ENCODE measurements at regions not wholly inside any gene's neighbourhood (a gene's known extent, or its start where the extent isn't known, plus 50 kb on each side); places are given as distances from the start of the nearest gene placed in this dataset.

DNA sequence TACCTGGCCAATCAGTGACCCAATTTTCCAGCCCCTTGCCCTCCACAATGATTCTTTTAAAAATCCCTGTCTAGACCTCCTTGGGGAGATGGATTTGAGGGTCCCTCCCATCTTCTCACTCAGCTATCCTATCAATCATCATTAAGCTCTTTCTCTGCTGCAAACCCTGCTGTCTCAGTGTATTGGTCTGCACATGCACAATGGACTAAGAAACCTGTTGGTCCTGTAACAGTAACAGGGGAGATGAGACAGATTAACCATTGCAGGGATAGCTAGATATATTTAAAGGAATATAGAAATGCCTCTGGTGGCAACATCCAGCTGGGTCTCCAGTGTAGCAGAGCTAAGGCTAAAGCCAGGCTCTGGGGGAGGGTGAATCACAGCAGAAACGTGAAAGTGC lies 74.6 kb upstream of the CHRNA7 start:
- Histone ChIP-seq H3K9me3 (ENCODE audit: control insufficient read depth, low read length) (peaks cover 7% of the 10 kb centered on the region), H3K4me1 (ENCODE audit: control insufficient read depth, insufficient read depth, low read length, poor library complexity, severe bottlenecking) (no peaks in the 10 kb centered on the region), H3K36me3 (ENCODE audit: control insufficient read depth, insufficient read depth, low read length) (no peaks in the 10 kb centered on the region), H3K27ac (ENCODE audit: low read depth, low read length, severe bottlenecking) (no peak overlapping the region), H3K4me3 (ENCODE audit: extremely low read depth, insufficient read depth, low read length, poor library complexity, severe bottlenecking) (no peak overlapping the region)
- no CpG with 5 or more reads among the region's 1 CpG for WGBS, 2 experiments (ENCODE audit: insufficient coverage in 2 of 2)

DNA sequence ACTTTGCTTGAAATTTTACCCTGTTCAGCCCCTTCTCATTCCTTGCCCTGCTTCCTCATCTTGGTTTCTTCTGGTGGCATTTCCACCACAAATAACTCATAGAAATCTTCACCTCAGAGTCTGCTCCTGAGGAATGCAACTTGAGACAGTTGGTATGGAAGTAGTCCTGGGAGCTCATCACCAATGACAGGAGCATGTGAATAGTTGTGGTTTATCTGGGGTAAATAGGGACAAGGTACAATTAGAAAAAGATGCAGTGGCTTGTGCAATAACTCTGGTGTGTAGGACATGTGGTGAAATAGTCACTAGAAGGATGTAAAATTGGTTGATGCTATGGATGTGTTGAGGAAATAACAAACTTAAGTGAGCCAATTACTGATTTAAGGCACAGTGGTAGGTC lies 72.7 kb upstream of the CHRNA7 start:
- H3K36me3 ChIP-seq (ENCODE audit: control insufficient read depth, insufficient read depth, low read length) = no peaks in the 10 kb centered on the region

DNA sequence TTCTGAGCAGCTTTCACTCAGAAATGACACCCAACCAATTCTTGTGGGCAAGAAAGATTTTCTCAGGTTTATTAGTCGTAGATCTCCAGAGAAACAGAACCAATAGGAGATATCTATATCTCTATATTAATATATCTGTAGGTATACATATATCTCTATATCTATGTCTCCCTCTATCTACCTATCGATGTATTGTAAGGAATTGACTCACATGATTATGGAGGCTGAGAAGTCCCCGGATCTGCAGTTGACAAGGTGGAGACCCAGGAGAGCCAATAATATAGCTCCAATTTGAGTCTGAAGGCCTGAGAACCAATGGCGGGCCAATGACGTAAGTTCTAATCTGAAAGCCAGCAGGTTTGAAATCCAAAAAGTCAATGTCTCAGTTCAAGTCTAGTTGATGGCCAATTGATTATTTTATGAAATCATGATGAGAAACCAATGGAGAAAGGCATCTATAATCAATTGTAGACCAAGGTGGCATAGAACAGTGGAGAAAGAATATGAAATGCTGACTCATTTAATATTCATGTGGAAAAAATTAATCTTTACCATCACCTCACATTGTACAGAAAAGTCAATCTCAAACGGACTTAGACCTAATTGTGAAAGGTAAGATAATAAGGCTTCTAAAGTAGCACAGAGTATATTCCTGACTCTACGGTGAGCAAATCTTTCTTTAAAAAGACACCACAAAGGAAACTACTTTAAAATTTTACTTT lies 65.6 kb upstream of the CHRNA7 start:
- H3K9me3 ChIP-seq (ENCODE audit: control insufficient read depth, low read length) = peaks cover 4% of the 10 kb centered on the region
- 94 to 100% methylated on average over 2 to 5 of the region's 7 CpGs for WGBS, 2 experiments (ENCODE audit: insufficient coverage in 2 of 2)
- no peaks in the 10 kb centered on the region for H3K4me1 ChIP-seq (ENCODE audit: control insufficient read depth, insufficient read depth, low read length, poor library complexity, severe bottlenecking)
- no peaks in the 10 kb centered on the region for H3K36me3 ChIP-seq (ENCODE audit: control insufficient read depth, insufficient read depth, low read length)
- no peak overlapping the region for H3K27ac ChIP-seq (ENCODE audit: low read depth, low read length, severe bottlenecking)
- H3K4me3 ChIP-seq (ENCODE audit: extremely low read depth, insufficient read depth, low read length, poor library complexity, severe bottlenecking) = no peak overlapping the region

More for the DNA sequence above, 72.7 kb upstream of the CHRNA7 start:
- Histone ChIP-seq H3K9me3 (ENCODE audit: control insufficient read depth, low read length) (peaks cover 7% of the 10 kb centered on the region), H3K4me1 (ENCODE audit: control insufficient read depth, insufficient read depth, low read length, poor library complexity, severe bottlenecking) (no peaks in the 10 kb centered on the region), H3K27ac (ENCODE audit: low read depth, low read length, severe bottlenecking) (no peak overlapping the region), H3K4me3 (ENCODE audit: extremely low read depth, insufficient read depth, low read length, poor library complexity, severe bottlenecking) (no peak overlapping the region)

DNA sequence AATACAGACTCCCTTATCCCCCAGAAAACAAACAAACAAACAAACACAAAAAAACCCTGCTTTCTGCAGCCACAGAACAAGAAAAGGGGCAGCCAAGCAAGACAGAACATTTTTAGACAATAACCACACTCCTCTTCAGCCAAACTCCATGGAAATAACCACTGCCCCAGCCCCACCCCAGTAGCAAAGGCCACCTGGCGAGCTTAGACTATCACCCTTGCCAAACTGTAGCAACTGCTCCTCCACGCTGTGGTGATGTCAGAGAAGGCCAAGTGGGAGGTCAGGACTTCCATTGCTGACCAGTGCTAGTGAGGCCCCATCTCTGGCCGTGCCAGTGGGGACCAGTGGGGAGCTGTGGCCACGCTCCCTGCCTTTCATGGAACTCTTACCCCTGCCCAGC lies 60.3 kb upstream of the CHRNA7 start:
- Histone ChIP-seq H3K9me3 (ENCODE audit: control insufficient read depth, low read length) (no peaks in the 10 kb centered on the region), H3K4me3 (ENCODE audit: extremely low read depth, insufficient read depth, low read length, poor library complexity, severe bottlenecking) (no peak overlapping the region), H3K27ac (ENCODE audit: low read depth, low read length, severe bottlenecking) (no peak overlapping the region), H3K4me1 (ENCODE audit: control insufficient read depth, insufficient read depth, low read length, poor library complexity, severe bottlenecking) (no peaks in the 10 kb centered on the region), H3K36me3 (ENCODE audit: control insufficient read depth, insufficient read depth, low read length) (no peaks in the 10 kb centered on the region)
- WGBS, 2 experiments (ENCODE audit: insufficient coverage in 2 of 2) = 97% methylated on average over 4 of the region's 4 CpGs; no CpG with 5 or more reads in 1 of the 2 experiments

DNA sequence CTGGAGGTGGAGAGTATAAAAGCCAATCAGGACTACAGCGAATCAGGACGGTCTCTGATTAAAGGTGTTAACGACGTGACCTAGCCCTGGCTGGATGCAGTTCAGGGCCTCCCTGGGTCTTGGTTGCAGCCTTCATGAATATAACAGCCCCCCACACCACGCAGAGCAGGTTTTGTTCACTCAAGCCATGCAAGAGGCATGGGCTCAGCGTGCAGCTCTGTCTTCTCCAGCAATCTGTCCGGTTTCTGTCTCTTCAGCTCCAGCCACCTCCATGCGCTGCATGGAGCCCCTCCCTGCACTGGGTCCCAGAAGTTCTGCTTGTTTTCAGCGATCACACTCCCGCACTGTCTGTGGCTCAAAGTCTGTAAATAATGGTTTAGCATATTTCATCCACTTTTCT lies 57.1 kb upstream of the CHRNA7 start:
- Histone ChIP-seq H3K36me3 (ENCODE audit: control insufficient read depth, insufficient read depth, low read length) (no peaks in the 10 kb centered on the region), H3K4me3 (ENCODE audit: extremely low read depth, insufficient read depth, low read length, poor library complexity, severe bottlenecking) (no peak overlapping the region), H3K9me3 (ENCODE audit: control insufficient read depth, low read length) (no peaks in the 10 kb centered on the region), H3K4me1 (ENCODE audit: control insufficient read depth, insufficient read depth, low read length, poor library complexity, severe bottlenecking) (no peaks in the 10 kb centered on the region), H3K27ac (ENCODE audit: low read depth, low read length, severe bottlenecking) (no peak overlapping the region)
- WGBS, 2 experiments (ENCODE audit: insufficient coverage in 2 of 2) = 84 to 89% methylated on average over 7 to 8 of the region's 10 CpGs

DNA sequence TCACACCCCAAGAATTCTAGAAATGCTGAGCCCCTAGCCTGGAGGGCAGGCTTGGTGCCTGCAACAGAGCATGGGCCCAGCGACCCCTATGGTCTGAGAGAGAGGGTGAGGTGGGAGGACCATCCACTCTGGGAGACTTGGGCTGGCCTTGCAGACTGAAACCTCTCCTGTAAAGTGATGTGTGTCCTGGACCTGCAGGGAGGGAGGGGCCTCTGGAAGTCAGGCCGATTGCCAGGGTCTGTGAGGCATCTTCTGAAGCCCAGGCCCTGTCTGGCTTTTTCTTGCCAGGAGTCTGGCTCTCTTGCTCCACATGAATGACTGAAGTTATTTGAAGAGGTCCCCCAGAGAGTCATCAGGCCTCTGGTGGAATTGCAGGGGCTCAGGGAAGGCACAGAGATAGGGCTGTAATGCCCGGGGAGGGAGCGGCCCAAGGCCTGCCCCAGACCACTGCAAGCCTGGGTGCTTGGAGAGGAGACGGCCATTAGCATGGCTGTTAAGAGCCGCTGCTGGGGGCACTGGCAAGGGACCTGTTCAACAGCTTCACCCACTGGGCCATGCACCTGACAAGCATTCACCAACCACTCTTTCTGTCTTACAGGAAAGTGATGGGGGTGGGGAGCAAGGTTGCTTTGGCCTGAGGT lies 56.0 kb upstream of the CHRNA7 start:
- WGBS, 2 experiments (ENCODE audit: insufficient coverage in 2 of 2) = 41 to 71% methylated on average over 2 to 3 of the region's 6 CpGs
- Histone ChIP-seq H3K9me3 (ENCODE audit: control insufficient read depth, low read length) (no peaks in the 10 kb centered on the region), H3K36me3 (ENCODE audit: control insufficient read depth, insufficient read depth, low read length) (no peaks in the 10 kb centered on the region), H3K27ac (ENCODE audit: low read depth, low read length, severe bottlenecking) (no peak overlapping the region), H3K4me1 (ENCODE audit: control insufficient read depth, insufficient read depth, low read length, poor library complexity, severe bottlenecking) (peaks cover 5% of the 10 kb centered on the region), H3K4me3 (ENCODE audit: extremely low read depth, insufficient read depth, low read length, poor library complexity, severe bottlenecking) (no peak overlapping the region)

DNA sequence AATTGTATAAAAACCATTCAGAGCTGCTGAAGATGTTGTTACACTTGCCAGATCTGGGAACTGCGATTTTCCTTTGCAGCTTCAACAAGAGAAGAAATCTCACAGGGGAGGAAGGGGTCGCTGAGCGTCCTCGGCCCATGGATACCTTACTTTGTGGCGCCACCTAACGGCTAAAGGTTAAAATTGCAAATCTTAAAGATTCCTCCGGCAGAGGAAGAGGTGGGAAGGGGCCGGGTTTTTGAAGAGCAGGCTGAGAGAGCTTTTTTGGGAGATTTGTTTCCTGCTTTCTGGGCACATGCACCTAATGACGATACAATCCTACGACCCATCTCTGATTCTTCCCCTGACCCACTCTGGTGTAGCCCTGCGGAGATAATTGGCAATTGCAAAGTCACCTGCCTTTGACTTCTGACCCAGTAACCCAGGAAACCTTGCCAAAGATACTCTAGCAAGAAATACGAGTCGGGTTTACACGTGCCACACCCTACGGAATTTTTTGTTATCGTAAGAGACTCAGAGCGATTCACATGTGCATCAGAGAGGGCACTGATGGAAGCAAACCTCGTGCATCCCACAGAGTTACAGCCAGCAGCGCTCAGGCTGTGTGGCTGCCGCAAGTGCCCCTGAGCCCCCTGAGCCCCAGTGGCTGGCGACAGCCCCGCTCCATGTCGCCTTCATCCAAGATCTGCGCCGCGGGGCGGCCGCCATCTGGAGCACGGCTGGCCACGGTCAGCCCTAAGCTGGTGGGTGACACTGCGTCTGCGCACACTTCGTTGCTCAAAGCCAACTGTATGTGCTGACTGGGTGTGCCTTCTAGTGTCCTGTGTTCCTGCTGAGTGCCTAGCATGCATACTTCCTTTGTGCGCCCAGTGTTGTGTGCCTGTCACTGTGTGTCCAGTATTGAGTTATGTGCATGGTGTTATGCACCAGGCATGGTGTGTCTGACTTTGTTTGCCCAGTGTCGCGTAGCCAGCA lies 55.2 kb upstream of the CHRNA7 start:
- peaks cover 5% of the 10 kb centered on the region for H3K4me1 ChIP-seq (ENCODE audit: control insufficient read depth, insufficient read depth, low read length, poor library complexity, severe bottlenecking)
- 51 to 60% methylated on average over 34 to 36 of the region's 36 CpGs for WGBS, 2 experiments (ENCODE audit: insufficient coverage in 2 of 2)
- no peak overlapping the region for H3K4me3 ChIP-seq (ENCODE audit: extremely low read depth, insufficient read depth, low read length, poor library complexity, severe bottlenecking)
- no peaks in the 10 kb centered on the region for H3K36me3 ChIP-seq (ENCODE audit: control insufficient read depth, insufficient read depth, low read length)
- no peak overlapping the region for H3K27ac ChIP-seq (ENCODE audit: low read depth, low read length, severe bottlenecking)
- no peaks in the 10 kb centered on the region for H3K9me3 ChIP-seq (ENCODE audit: control insufficient read depth, low read length)

DNA sequence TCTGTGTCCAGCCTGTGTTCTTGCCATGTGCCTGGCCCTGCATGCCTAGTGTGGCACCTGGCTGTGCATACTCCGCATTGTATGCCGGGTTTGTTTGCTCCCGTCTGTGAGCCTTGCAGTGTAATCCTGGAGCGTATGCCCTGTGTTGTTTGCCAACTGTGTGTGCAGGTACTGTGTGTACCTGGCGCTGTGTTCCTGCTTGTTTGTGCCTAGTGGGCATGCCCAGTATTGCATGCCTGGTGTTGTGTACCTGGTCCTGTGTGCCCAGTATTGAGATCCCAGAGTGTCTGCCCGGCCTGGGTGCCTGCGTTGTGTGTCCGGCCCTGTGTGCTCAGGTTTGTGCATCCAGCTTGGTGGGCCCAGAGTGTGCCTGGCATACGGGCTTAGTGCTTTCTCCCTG lies 54.5 kb upstream of the CHRNA7 start:
- H3K4me1 ChIP-seq (ENCODE audit: control insufficient read depth, insufficient read depth, low read length, poor library complexity, severe bottlenecking) = peaks cover 5% of the 10 kb centered on the region
- WGBS, 2 experiments (ENCODE audit: insufficient coverage in 2 of 2) = 89% methylated on average over 8 to 9 of the region's 9 CpGs
- H3K36me3 ChIP-seq (ENCODE audit: control insufficient read depth, insufficient read depth, low read length) = no peaks in the 10 kb centered on the region
- H3K4me3 ChIP-seq (ENCODE audit: extremely low read depth, insufficient read depth, low read length, poor library complexity, severe bottlenecking) = no peak overlapping the region
- H3K27ac ChIP-seq (ENCODE audit: low read depth, low read length, severe bottlenecking) = no peak overlapping the region
- H3K9me3 ChIP-seq (ENCODE audit: control insufficient read depth, low read length) = no peaks in the 10 kb centered on the region

DNA sequence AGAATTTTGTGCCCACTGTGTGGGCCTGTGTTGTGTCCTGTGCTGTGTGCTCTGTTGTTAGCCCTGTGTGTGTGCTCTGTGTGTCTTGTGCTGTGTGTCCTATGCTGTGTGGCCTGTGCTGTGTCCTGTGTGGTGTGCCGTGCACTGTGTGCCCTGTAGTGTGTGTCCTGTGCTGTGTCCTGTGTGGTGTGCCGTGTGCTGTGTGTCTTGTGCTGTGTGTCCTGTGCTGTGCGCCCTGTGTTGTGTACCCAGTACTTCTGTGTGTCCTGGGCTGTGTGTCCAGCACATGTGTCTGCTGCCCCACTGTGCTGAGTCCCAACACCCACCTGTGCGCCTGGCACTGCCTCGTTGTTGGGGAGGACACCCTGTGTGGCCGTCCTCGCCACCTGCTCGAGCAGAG lies 53.2 kb upstream of the CHRNA7 start:
- H3K9me3 ChIP-seq (ENCODE audit: control insufficient read depth, low read length) = no peaks in the 10 kb centered on the region
- H3K27ac ChIP-seq (ENCODE audit: low read depth, low read length, severe bottlenecking) = no peak overlapping the region
- no peak overlapping the region for H3K4me3 ChIP-seq (ENCODE audit: extremely low read depth, insufficient read depth, low read length, poor library complexity, severe bottlenecking)
- 75 to 84% methylated on average over 5 to 8 of the region's 8 CpGs for WGBS, 2 experiments (ENCODE audit: insufficient coverage in 2 of 2)
- peaks cover 5% of the 10 kb centered on the region for H3K4me1 ChIP-seq (ENCODE audit: control insufficient read depth, insufficient read depth, low read length, poor library complexity, severe bottlenecking)
- H3K36me3 ChIP-seq (ENCODE audit: control insufficient read depth, insufficient read depth, low read length) = no peaks in the 10 kb centered on the region

DNA sequence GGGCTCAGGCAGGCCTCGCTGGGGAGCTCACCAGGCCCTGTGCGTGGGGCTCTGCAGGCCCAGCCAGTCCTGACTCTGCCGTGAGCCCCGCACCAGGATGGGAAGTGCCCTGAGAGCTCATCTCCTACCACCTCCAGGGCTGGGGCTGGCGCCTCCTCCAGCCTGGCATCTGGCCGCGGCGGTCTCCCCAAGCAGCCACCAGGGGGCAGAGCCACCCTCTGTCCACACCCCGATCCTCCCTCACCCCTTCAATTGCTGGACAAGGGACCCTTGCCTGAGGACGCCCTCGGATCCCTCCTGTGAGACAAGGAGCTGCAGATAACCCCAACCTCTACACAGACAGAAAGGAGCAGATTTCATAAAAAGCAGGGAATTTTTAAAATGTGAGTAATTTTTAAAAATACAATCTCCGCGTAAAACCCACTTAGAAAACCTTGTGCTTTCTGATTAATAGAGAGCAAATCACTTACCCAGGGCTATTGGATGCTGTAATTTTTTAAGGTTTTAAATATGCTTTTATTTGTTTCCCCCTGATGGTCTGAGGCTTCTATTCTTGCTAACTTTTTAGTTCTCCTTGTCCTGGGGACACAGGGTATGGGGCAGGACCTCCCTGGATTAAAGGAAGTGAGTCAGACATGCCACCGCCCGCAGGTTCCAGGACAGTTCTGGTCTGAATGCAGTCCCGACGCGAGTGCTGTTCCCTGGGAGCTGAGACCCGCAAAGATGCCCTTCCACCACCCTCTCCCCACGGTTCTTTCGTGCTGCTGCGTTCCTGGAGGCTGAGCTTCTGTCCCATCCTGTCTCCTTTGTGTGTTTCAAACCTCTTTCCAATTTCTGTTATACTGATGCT lies 52.3 kb upstream of the CHRNA7 start:
- Histone ChIP-seq H3K4me3 (ENCODE audit: extremely low read depth, insufficient read depth, low read length, poor library complexity, severe bottlenecking) (no peak overlapping the region), H3K9me3 (ENCODE audit: control insufficient read depth, low read length) (no peaks in the 10 kb centered on the region), H3K27ac (ENCODE audit: low read depth, low read length, severe bottlenecking) (no peak overlapping the region), H3K4me1 (ENCODE audit: control insufficient read depth, insufficient read depth, low read length, poor library complexity, severe bottlenecking) (peaks cover 5% of the 10 kb centered on the region), H3K36me3 (ENCODE audit: control insufficient read depth, insufficient read depth, low read length) (no peaks in the 10 kb centered on the region)
- WGBS, 2 experiments (ENCODE audit: insufficient coverage in 2 of 2) = 24 to 31% methylated on average over 13 to 17 of the region's 22 CpGs

Measured in mesodermal cell (in vitro differentiated cells).